Activated CD8-positive, alpha-beta T cell treated with anti-CD3 and anti-CD28 coated beads for 36 hours (primary cell): ENCODE measurements at regions not wholly inside any gene's neighbourhood (a gene's known extent, or its start where the extent isn't known, plus 50 kb on each side); places are given as distances from the start of the nearest gene placed in this dataset.
"Not testable (repeated sequence)": the region's sequence is repeated elsewhere in the genome, so short reads cannot be mapped to it uniquely, and the experiment has no call there.

Source experiments
- ATAC-seq: fragments of 200-7000 bp; cut with Tn5 transposase; one replicate; pipeline ENCODE4 v1.10.0; 2021; ENCODE audit warnings: mild to moderate bottlenecking, moderate library complexity
- CTCF ChIA-PET: fragments of 350-600 bp; sonication (Branson Sonifier 250); formaldehyde crosslinking; loops from one replicate; lab custom pipeline; 2021; ENCODE audit warnings: antibody characterized with exemption; lab: Charles Lee
- POLR2A ChIA-PET: fragments of 350-600 bp; sonication (Branson Sonifier 250); formaldehyde crosslinking; loops from one replicate; lab custom pipeline; 2021; ENCODE audit warnings: antibody characterized with exemption; lab: Charles Lee
- DNase-seq: peaks from one replicate; pipeline ENCODE4 v3.0.0-alpha.2; 2020
- H3K27ac Mint-ChIP-seq: one replicate; pipeline ENCODE4 v1.8.0; 2021; ENCODE audit warnings: mild to moderate bottlenecking, mixed read lengths
- H3K27me3 Mint-ChIP-seq: one replicate; pipeline ENCODE4 v1.8.0; 2021; ENCODE audit warnings: mixed read lengths
- H3K36me3 Mint-ChIP-seq: one replicate; pipeline ENCODE4 v1.8.0; 2021; ENCODE audit warnings: low read depth, mixed read lengths
- H3K4me1 Mint-ChIP-seq: one replicate; pipeline ENCODE4 v1.8.0; 2021; ENCODE audit warnings: low read depth, mixed read lengths
- H3K4me3 Mint-ChIP-seq: one replicate; pipeline ENCODE4 v1.8.0; 2021; ENCODE audit warnings: mild to moderate bottlenecking, moderate library complexity, mixed read lengths
- H3K9me3 Mint-ChIP-seq: one replicate; pipeline ENCODE4 v1.8.0; 2021; ENCODE audit warnings: mixed read lengths
- CTCF ChIP-seq: fragments of 200-600 bp; IDR thresholded peaks from one replicate; pipeline ENCODE4 v1.8.0; 2022; ENCODE audit warnings: antibody characterized with exemption, mild to moderate bottlenecking
- intact Hi-C: fragments of 100-400 bp; cut with micrococcal nuclease; formaldehyde crosslinking; loops from one replicate; pipeline ENCODE4 v1.10.0; 2022

- intact Hi-C loops, H3K4me1 Mint-ChIP-seq, H3K36me3 Mint-ChIP-seq, ATAC-seq, H3K27ac Mint-ChIP-seq, CTCF ChIA-PET, H3K9me3 Mint-ChIP-seq, POLR2A ChIA-PET, H3K4me3 Mint-ChIP-seq, DNase-seq: not testable (repeated sequence)
- H3K27me3 Mint-ChIP-seq: peaks cover 14% of the 10 kb centered on the region
Measured at GRCh38 chr6:71360556-71361335, 72.1 kb downstream of the OGFRL1 start.

- H3K4me1 Mint-ChIP-seq: peaks cover 9% of the 10 kb centered on the region
- H3K27me3 Mint-ChIP-seq: peaks cover 7% of the 10 kb centered on the region
- no peaks in the 10 kb centered on the region for H3K36me3 Mint-ChIP-seq
- ChIA-PET POLR2A (interaction anchor here (0.6 kb wide), 1 partner anchor 352 kb away, joined by 3 read pairs; no protein-coding TSS in a partner anchor), CTCF (interaction anchor here (0.8 kb wide), 1 partner anchor 10 kb away, joined by 3 read pairs; no protein-coding TSS in a partner anchor)
- DNase-seq: no peak
- H3K27ac Mint-ChIP-seq: no peak overlapping the region
- intact Hi-C loops: no loop called here
- TF ChIP-seq CTCF: no peak
- no peak overlapping the region for H3K4me3 Mint-ChIP-seq
- H3K9me3 Mint-ChIP-seq: no peaks in the 10 kb centered on the region
- ATAC-seq: no peak
Measured at GRCh38 chr6:71364889-71365542, 76.4 kb downstream of the OGFRL1 start.

- TF ChIP-seq CTCF: no peak
- intact Hi-C loops: no loop called here
- H3K9me3 Mint-ChIP-seq: no peaks in the 10 kb centered on the region
- ChIA-PET CTCF (interaction anchor here (1.0 kb wide), 1 partner anchor 177 kb away, joined by 3 read pairs; no protein-coding TSS in a partner anchor), POLR2A (no interaction called here)
- H3K27ac Mint-ChIP-seq: peak overlapping the region; percentile 13
- no peak overlapping the region for H3K4me3 Mint-ChIP-seq
- ATAC-seq: no peak
- no peak for DNase-seq
- H3K27me3 Mint-ChIP-seq: peaks cover 4% of the 10 kb centered on the region
- peaks cover 9% of the 10 kb centered on the region for H3K4me1 Mint-ChIP-seq
- no peaks in the 10 kb centered on the region for H3K36me3 Mint-ChIP-seq
Measured at GRCh38 chr6:71367756-71368155, 79.1 kb downstream of the OGFRL1 start.

- DNase-seq: no peak
- Mint-ChIP-seq H3K27ac (no peak overlapping the region), H3K9me3 (no peaks in the 10 kb centered on the region)
Measured at GRCh38 chr6:71368284-71368683, 79.7 kb downstream of the OGFRL1 start.

GRCh38 chr6:71371559-71371958 lies 82.9 kb downstream of the OGFRL1 start:
- H3K27me3 Mint-ChIP-seq: peaks cover 8% of the 10 kb centered on the region
- ATAC-seq (no peak), DNase-seq (no peak)
- no peak overlapping the region for H3K4me3 Mint-ChIP-seq
- no peak overlapping the region for H3K27ac Mint-ChIP-seq
- CTCF ChIA-PET: no interaction called here
- no peak for TF ChIP-seq CTCF
- no peaks in the 10 kb centered on the region for H3K36me3 Mint-ChIP-seq
- peaks cover 3% of the 10 kb centered on the region for H3K4me1 Mint-ChIP-seq
- intact Hi-C loops: no loop called here
- H3K9me3 Mint-ChIP-seq: no peaks in the 10 kb centered on the region
- POLR2A ChIA-PET: no interaction called here

More at GRCh38 chr6:71368284-71368683, 79.7 kb downstream of the OGFRL1 start:
- POLR2A ChIA-PET: no interaction called here
- H3K36me3 Mint-ChIP-seq: no peaks in the 10 kb centered on the region
- TF ChIP-seq CTCF: no peak
- H3K27me3 Mint-ChIP-seq: peaks cover 4% of the 10 kb centered on the region
- no peak overlapping the region for H3K4me3 Mint-ChIP-seq
- peaks cover 9% of the 10 kb centered on the region for H3K4me1 Mint-ChIP-seq
- CTCF ChIA-PET: no interaction called here
- intact Hi-C loops: no loop called here
- no peak for ATAC-seq
